H1 (cell line): ENCODE measurements at regions not wholly inside any gene's neighbourhood (a gene's known extent, or its start where the extent isn't known, plus 50 kb on each side); places are given as distances from the start of the nearest gene placed in this dataset.

Experiments used
- CTCF ChIA-PET: fragments of 300-600 bp; sonication (Branson Sonifier 250); formaldehyde crosslinking; loops from one replicate; lab custom pipeline; 2021; ENCODE audit not compliant: partially characterized antibody; lab: Charles Lee
- POLR2A ChIA-PET: fragments of 300-600 bp; sonication (Branson Sonifier 250); formaldehyde crosslinking; loops from one replicate; lab custom pipeline; 2021; ENCODE audit warnings: inconsistent platforms; ENCODE audit not compliant: partially characterized antibody; lab: Charles Lee
- DNase-seq, 2 experiments: peaks; one replicate each; pipeline versions ENCODE4 v3.0.0 to v3.0.0-alpha.2; 2010 to 2022; ENCODE audit warnings: low spot score in 2 of 2, low read depth in 1 of 2, mixed read lengths in 1 of 2
- FAIRE-seq: peaks from 2 replicates; lab custom pipeline; 2011; peaks lifted over from hg19 to GRCh38; lab: Jason Lieb, UNC
- H2AFZ ChIP-seq: 2 replicates; pipeline ENCODE4 v1.8.1; 2012; ENCODE audit warnings: low read length, inconsistent platforms
- H2AK5ac ChIP-seq: 2 replicates; pipeline ENCODE4 v1.6.1; 2013; ENCODE audit warnings: low read depth, low read length
- H2BK120ac ChIP-seq: replicated peaks from 2 replicates; pipeline ENCODE3; 2013; ENCODE audit warnings: low read depth, low read length, inconsistent platforms
- H2BK12ac ChIP-seq: 2 replicates; pipeline ENCODE4 v1.6.1; 2013; ENCODE audit warnings: low read depth, low read length
- H2BK15ac ChIP-seq: 2 replicates; pipeline ENCODE4 v1.6.1; 2013; ENCODE audit warnings: low read length
- H2BK20ac ChIP-seq: 2 replicates; pipeline ENCODE4 v1.6.1; 2013; ENCODE audit warnings: low read length
- H2BK5ac ChIP-seq: 2 replicates; pipeline ENCODE4 v1.6.1; 2013; ENCODE audit warnings: low read depth, low read length
- H3K14ac ChIP-seq: 2 replicates; pipeline ENCODE4 v1.6.1; 2013; ENCODE audit warnings: inconsistent platforms; ENCODE audit not compliant: insufficient read length
- H3K18ac ChIP-seq: 2 replicates; pipeline ENCODE4 v1.6.1; 2013; ENCODE audit warnings: low read length; ENCODE audit errors: extremely low read depth
- H3K23ac ChIP-seq: 2 replicates; pipeline ENCODE4 v1.6.1; 2013; ENCODE audit warnings: inconsistent platforms; ENCODE audit not compliant: insufficient read length
- H3K23me2 ChIP-seq: 2 replicates; pipeline ENCODE4 v1.6.1; 2013; ENCODE audit warnings: low read depth, low read length
- H3K27ac ChIP-seq: 2 replicates; pipeline ENCODE4 v1.6.1; 2011; ENCODE audit warnings: low read depth, low read length, inconsistent platforms
- H3K27me3 ChIP-seq, 4 experiments: replicated peaks in 1 of 4; 1 replicate in 1 of 4; 2 replicates in 3 of 4; pipeline versions ENCODE4 v1.6.1 to v1.8.1; 2011 to 2013; ENCODE audit warnings: low read length in 3 of 4, mild to moderate bottlenecking in 3 of 4, inconsistent platforms in 2 of 4, mixed read lengths in 2 of 4, moderate library complexity in 1 of 4; ENCODE audit not compliant: control insufficient read depth in 3 of 4, insufficient read depth in 3 of 4; ENCODE audit errors: extremely low read depth in 1 of 4
- H3K36me3 ChIP-seq, 4 experiments: 2 replicates each; pipeline versions ENCODE4 v1.6.1 to v1.8.1; 2011 to 2013; ENCODE audit warnings: mild to moderate bottlenecking in 4 of 4, low read length in 3 of 4, moderate library complexity in 2 of 4, control low read depth in 1 of 4, inconsistent platforms in 1 of 4; ENCODE audit not compliant: insufficient read depth in 4 of 4, control insufficient read depth in 2 of 4
- H3K4ac ChIP-seq: replicated peaks from 2 replicates; pipeline ENCODE3; 2013; ENCODE audit warnings: low read length, low read depth, mixed read lengths, inconsistent platforms; ENCODE audit not compliant: insufficient read length
- H3K4me1 ChIP-seq, 4 experiments: replicated peaks in 1 of 4; 1 replicate in 1 of 4; 2 replicates in 3 of 4; pipeline versions ENCODE4 v1.6.1 to v1.8.1; 2011 to 2013; ENCODE audit warnings: low read length in 3 of 4, inconsistent platforms in 2 of 4, mixed read lengths in 1 of 4; ENCODE audit not compliant: insufficient read depth in 4 of 4, control insufficient read depth in 3 of 4
- H3K4me2 ChIP-seq, 2 experiments: 2 replicates each; pipeline versions ENCODE4 v1.6.1 to v1.8.1; 2011 to 2013; ENCODE audit warnings: low read depth in 2 of 2, low read length in 2 of 2, control low read depth in 1 of 2, inconsistent platforms in 1 of 2, mild to moderate bottlenecking in 1 of 2; ENCODE audit not compliant: insufficient read depth in 1 of 2
- H3K4me3 ChIP-seq, 4 experiments: fragments of 200-600, 300-600 bp in 1 of 4; sonication (generic), shearing (Covaris generic), sonication (Bioruptor Twin) in 1 of 4; 2 replicates each; pipeline versions ENCODE4 v1.5.1 to v1.8.1; 2011 to 2016; ENCODE audit warnings: low read length in 4 of 4, low read depth in 3 of 4, control low read depth in 2 of 4, inconsistent platforms in 2 of 4, mild to moderate bottlenecking in 2 of 4, mixed read lengths in 1 of 4, moderate library complexity in 1 of 4; ENCODE audit not compliant: insufficient read depth in 2 of 4; ENCODE audit errors: extremely low read depth in 1 of 4
- H3K56ac ChIP-seq: replicated peaks from 2 replicates; pipeline ENCODE3; 2013; ENCODE audit warnings: low read depth, mild to moderate bottlenecking, mixed read lengths, low read length, inconsistent platforms; ENCODE audit not compliant: insufficient read length
- H3K79me1 ChIP-seq: 2 replicates; pipeline ENCODE4 v1.6.1; 2013; ENCODE audit warnings: low read depth, low read length, control low read depth
- H3K79me2 ChIP-seq, 2 experiments: 2 replicates each; pipeline versions ENCODE4 v1.6.1 to v1.8.1; 2012 to 2013; ENCODE audit warnings: low read length in 2 of 2, mild to moderate bottlenecking in 2 of 2, inconsistent platforms in 1 of 2; ENCODE audit not compliant: insufficient read depth in 2 of 2, control insufficient read depth in 1 of 2
- H3K9ac ChIP-seq, 4 experiments: replicated peaks in 1 of 4; 1 replicate in 1 of 4; 2 replicates in 3 of 4; pipeline versions ENCODE4 v1.6.1 to v1.8.1; 2011 to 2013; ENCODE audit warnings: low read depth in 3 of 4, low read length in 3 of 4, control low read depth in 2 of 4, mild to moderate bottlenecking in 2 of 4, moderate library complexity in 2 of 4, inconsistent platforms in 1 of 4; ENCODE audit errors: extremely low read depth in 1 of 4
- H3K9me3 ChIP-seq, 2 experiments: 2 replicates each; pipeline versions ENCODE4 v1.6.1 to v1.8.1; 2012 to 2013; ENCODE audit warnings: mild to moderate bottlenecking in 2 of 2, moderate library complexity in 2 of 2, control low read depth in 1 of 2, inconsistent platforms in 1 of 2, low read depth in 1 of 2, low read length in 1 of 2, mixed read lengths in 1 of 2; ENCODE audit not compliant: insufficient read depth in 2 of 2
- H4K20me1 ChIP-seq, 2 experiments: replicated peaks in 1 of 2; 2 replicates each; pipeline versions ENCODE3 to v1.8.1; 2011 to 2013; ENCODE audit warnings: inconsistent platforms in 2 of 2, low read length in 2 of 2, mild to moderate bottlenecking in 1 of 2; ENCODE audit not compliant: insufficient read depth in 2 of 2, control insufficient read depth in 1 of 2
- H4K5ac ChIP-seq: 2 replicates; pipeline ENCODE4 v1.6.1; 2013; ENCODE audit warnings: low read length, low read depth, mixed read lengths, inconsistent platforms; ENCODE audit not compliant: insufficient read length
- H4K8ac ChIP-seq: 2 replicates; pipeline ENCODE4 v1.8.0; 2013; ENCODE audit warnings: mild to moderate bottlenecking, moderate library complexity, low read length, inconsistent platforms; ENCODE audit not compliant: insufficient read depth; ENCODE audit errors: extremely low read depth
- H4K91ac ChIP-seq: replicated peaks from 2 replicates; pipeline ENCODE3; 2013; ENCODE audit warnings: low read length, mixed read lengths, inconsistent platforms; ENCODE audit not compliant: insufficient read length
- CHD1 ChIP-seq: IDR thresholded peaks from 2 replicates; pipeline ENCODE4 v1.6.1; 2012; ENCODE audit warnings: low read depth, low read length, improper control_type of control experiment
- CREB1 ChIP-seq: IDR thresholded peaks from 2 replicates; pipeline ENCODE4 v1.6.1; 2012; ENCODE audit warnings: inconsistent platforms
- CTBP2 ChIP-seq: IDR thresholded peaks from 2 replicates; pipeline ENCODE4 v1.7.0; 2011; ENCODE audit warnings: borderline replicate concordance, mild to moderate bottlenecking, moderate library complexity, mixed read lengths, low read length; ENCODE audit not compliant: insufficient read depth, insufficient read length
- GABPA ChIP-seq: IDR thresholded peaks from 2 replicates; pipeline ENCODE4 v1.6.1; 2011; ENCODE audit warnings: mild to moderate bottlenecking, low read length, moderate library complexity, borderline replicate concordance; ENCODE audit not compliant: insufficient read depth
- JUN ChIP-seq: IDR thresholded peaks from 2 replicates; pipeline ENCODE4 v1.6.1; 2011; ENCODE audit warnings: low read depth, mild to moderate bottlenecking, improper control_type of control experiment, low read length
- MAFK ChIP-seq: IDR thresholded peaks from 2 replicates; pipeline ENCODE4 v1.6.1; 2012; ENCODE audit warnings: low read depth, mild to moderate bottlenecking, improper control_type of control experiment, low read length
- POLR2AphosphoS5 ChIP-seq: IDR thresholded peaks from 2 replicates; pipeline ENCODE4 v1.6.1; 2011; ENCODE audit warnings: low read depth, low read length
- RFX5 ChIP-seq: IDR thresholded peaks from 2 replicates; pipeline ENCODE4 v1.6.1; 2011; ENCODE audit warnings: low read depth, low read length, improper control_type of control experiment, borderline replicate concordance
- SP2 ChIP-seq: IDR thresholded peaks from 2 replicates; pipeline ENCODE4 v1.6.1; 2012; ENCODE audit warnings: mild to moderate bottlenecking, low read length, inconsistent platforms
- TBP ChIP-seq: IDR thresholded peaks from 2 replicates; pipeline ENCODE4 v1.6.1; 2011; ENCODE audit warnings: low read depth, low read length, improper control_type of control experiment
- TCF12 ChIP-seq: IDR thresholded peaks from 2 replicates; pipeline ENCODE4 v1.6.1; 2011; ENCODE audit warnings: low read depth, mild to moderate bottlenecking, low read length
- whole genome bisulfite sequencing, 2 experiments: shearing (Covaris generic) in 1 of 2; methylation state at CpG; one replicate each; pipeline versions ENCODE4 v1.1.6 to v1.1.7; 2013 to 2015; ENCODE audit warnings: low lambda C conversion rate in 2 of 2, mixed read lengths in 2 of 2, inconsistent platforms in 1 of 2, low coverage in 1 of 2, missing lambda C conversion rate in 1 of 2; ENCODE audit not compliant: insufficient replicate concordance in 2 of 2, insufficient coverage in 1 of 2, insufficient read length in 1 of 2; ENCODE audit errors: extremely low coverage in 1 of 2, missing lambda C conversion rate in 1 of 2; 5-methylcytosine and 5-hydroxymethylcytosine counted together
- TF ChIP-seq, protein P1 (sequence below): IDR thresholded peaks from 2 replicates; pipeline ENCODE4 v1.6.1; 2012; ENCODE audit warnings: inconsistent platforms
- TF ChIP-seq, protein P2 (sequence below): IDR thresholded peaks from 2 replicates; pipeline ENCODE4 v1.6.1; 2012; ENCODE audit warnings: low read length, inconsistent platforms

DNA sequence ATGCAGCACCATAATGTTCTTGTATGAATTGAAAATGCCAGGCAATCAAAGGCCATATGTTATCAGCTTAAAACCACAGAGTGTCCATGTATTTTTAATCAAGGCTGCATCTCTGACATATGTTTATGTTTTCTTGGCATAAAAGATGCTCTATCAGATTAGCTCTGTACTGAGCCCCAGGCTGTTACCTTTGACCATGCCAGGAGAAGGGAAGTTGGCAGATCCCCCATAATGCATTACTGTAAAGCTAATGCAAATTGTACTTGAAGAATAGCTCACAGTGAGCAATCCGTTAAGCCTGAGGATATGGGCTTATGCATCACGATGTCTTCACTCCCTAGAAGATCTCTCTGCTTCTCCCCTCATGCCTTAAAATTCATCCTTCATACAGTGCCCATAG, 414.4 kb downstream of the BRINP1 start:
- Histone ChIP-seq H3K9ac (no peak overlapping the region), H4K8ac (no peak overlapping the region), H4K20me1 (no peaks in the 10 kb centered on the region), H3K36me3 (no peaks in the 10 kb centered on the region), H4K5ac (no peak overlapping the region), H3K27ac (no peak overlapping the region), H2BK5ac (no peak overlapping the region), H2BK20ac (no peak overlapping the region), H2AFZ (no peak overlapping the region), H3K79me1 (no peaks in the 10 kb centered on the region), H3K4me3 (no peak overlapping the region), H4K91ac (no peak overlapping the region), H3K27me3 (no peaks in the 10 kb centered on the region), H3K14ac (no peak overlapping the region), H3K4me2 (no peak overlapping the region), H3K18ac (no peak overlapping the region), H3K23me2 (no peaks in the 10 kb centered on the region), H3K9me3 (no peaks in the 10 kb centered on the region), H2AK5ac (no peak overlapping the region), H3K4ac (no peak overlapping the region), H2BK15ac (no peak overlapping the region), H3K23ac (no peak overlapping the region), H2BK12ac (no peak overlapping the region), H3K79me2 (no peaks in the 10 kb centered on the region), H3K4me1 (no peaks in the 10 kb centered on the region), H2BK120ac (no peak overlapping the region), H3K56ac (no peak overlapping the region)
- ChIA-PET POLR2A (no interaction called here), CTCF (interaction anchor here (1.1 to 1.6 kb wide), 3 partner anchors 9 to 73 kb away, joined by 3 read pairs; no protein-coding TSS in a partner anchor)
- DNase-seq (no peak), FAIRE-seq (no peak)
- WGBS, 2 experiments = 94% methylated on average over 2 of the region's 2 CpGs; no CpG with 5 or more reads in 1 of the 2 experiments
- TF ChIP-seq CTBP2 = no peak
- no peak for TF ChIP-seq JUN
- TF ChIP-seq MAFK = no peak
- TF ChIP-seq TCF12 = no peak
- TF ChIP-seq CREB1 = no peak
- TF ChIP-seq, protein P1, sequence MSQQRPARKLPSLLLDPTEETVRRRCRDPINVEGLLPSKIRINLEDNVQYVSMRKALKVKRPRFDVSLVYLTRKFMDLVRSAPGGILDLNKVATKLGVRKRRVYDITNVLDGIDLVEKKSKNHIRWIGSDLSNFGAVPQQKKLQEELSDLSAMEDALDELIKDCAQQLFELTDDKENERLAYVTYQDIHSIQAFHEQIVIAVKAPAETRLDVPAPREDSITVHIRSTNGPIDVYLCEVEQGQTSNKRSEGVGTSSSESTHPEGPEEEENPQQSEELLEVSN = no peak
- no peak for TF ChIP-seq RFX5
- no peak for TF ChIP-seq GABPA
- no peak for TF ChIP-seq TBP
- no peak for TF ChIP-seq CHD1
- TF ChIP-seq POLR2AphosphoS5 = no peak
- TF ChIP-seq, protein P2, sequence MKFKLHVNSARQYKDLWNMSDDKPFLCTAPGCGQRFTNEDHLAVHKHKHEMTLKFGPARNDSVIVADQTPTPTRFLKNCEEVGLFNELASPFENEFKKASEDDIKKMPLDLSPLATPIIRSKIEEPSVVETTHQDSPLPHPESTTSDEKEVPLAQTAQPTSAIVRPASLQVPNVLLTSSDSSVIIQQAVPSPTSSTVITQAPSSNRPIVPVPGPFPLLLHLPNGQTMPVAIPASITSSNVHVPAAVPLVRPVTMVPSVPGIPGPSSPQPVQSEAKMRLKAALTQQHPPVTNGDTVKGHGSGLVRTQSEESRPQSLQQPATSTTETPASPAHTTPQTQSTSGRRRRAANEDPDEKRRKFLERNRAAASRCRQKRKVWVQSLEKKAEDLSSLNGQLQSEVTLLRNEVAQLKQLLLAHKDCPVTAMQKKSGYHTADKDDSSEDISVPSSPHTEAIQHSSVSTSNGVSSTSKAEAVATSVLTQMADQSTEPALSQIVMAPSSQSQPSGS = no peak
- TF ChIP-seq SP2 = no peak
